ENCODE measurements at regions not wholly inside any gene's neighbourhood (a gene's known extent, or its start where the extent isn't known, plus 50 kb on each side); places are given as distances from the start of the nearest gene placed in this dataset.
"Not testable (repeated sequence)": the region's sequence is repeated elsewhere in the genome, so short reads cannot be mapped to it uniquely, and the experiment has no call there.

DNA sequence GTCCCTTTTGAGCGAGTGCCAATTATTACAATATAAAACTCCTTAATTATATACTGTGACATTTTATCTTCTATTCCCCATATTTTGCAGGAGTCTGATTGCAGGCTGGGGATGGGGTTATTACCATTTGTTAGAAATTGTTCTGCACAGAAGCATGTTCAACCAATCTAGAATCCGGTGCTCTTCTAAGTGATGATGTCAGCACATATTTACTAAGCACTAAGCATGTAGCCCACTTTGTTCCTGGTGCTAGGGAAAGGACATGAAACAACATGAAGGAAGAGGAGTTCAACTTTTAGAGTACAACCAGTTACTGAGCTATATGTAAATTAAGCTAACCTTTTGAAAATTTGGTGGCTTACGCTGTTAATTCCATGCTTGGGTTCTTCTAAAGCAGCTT is 52.8 kb upstream of the IL1RAPL2 start:
- ATAC-seq: no peak
- no peaks in the 10 kb centered on the region for H3K9me3 Mint-ChIP-seq (ENCODE audit: insufficient read depth)
- no peaks in the 10 kb centered on the region for H3K27me3 Mint-ChIP-seq (ENCODE audit: low read depth)
- H3K27ac Mint-ChIP-seq: no peak overlapping the region
- DNase-seq: no peak
- no peaks in the 10 kb centered on the region for H3K36me3 Mint-ChIP-seq (ENCODE audit: low read depth)
- H3K4me3 Mint-ChIP-seq: no peak overlapping the region
- CTCF ChIA-PET: no interaction called here
- no peaks in the 10 kb centered on the region for H3K4me1 Mint-ChIP-seq (ENCODE audit: low read depth)
- POLR2A ChIA-PET: no interaction called here

DNA sequence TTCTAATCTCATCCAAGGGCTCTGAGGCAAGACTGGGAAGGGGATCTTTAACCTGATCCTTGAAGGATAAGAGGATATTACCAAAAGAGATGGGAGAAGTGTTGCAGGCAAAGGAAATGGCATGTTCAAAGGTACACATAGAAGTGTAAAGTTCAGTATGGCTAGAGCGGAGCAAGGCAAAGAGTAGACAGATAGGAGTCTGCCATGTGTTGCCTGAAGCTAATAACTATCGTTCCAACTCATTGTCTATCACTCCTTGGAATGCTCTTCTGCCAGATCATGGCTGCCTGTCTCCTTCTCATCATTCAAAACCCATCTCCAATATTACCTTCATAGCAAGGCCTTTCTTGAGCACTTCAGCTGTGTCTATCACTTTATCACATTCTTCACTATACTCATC is 55.2 kb upstream of the IL1RAPL2 start:
- no peak for DNase-seq
- Mint-ChIP-seq H3K27ac (no peak overlapping the region), H3K36me3 (ENCODE audit: low read depth) (no peaks in the 10 kb centered on the region), H3K4me3 (no peak overlapping the region), H3K27me3 (ENCODE audit: low read depth) (no peaks in the 10 kb centered on the region), H3K9me3 (ENCODE audit: insufficient read depth) (no peaks in the 10 kb centered on the region), H3K4me1 (ENCODE audit: low read depth) (no peaks in the 10 kb centered on the region)
- ATAC-seq: no peak
- ChIA-PET CTCF (interaction anchor here (1.1 kb wide), 1 partner anchor 11 kb away, joined by 3 read pairs; no protein-coding TSS in a partner anchor), POLR2A (no interaction called here)

DNA sequence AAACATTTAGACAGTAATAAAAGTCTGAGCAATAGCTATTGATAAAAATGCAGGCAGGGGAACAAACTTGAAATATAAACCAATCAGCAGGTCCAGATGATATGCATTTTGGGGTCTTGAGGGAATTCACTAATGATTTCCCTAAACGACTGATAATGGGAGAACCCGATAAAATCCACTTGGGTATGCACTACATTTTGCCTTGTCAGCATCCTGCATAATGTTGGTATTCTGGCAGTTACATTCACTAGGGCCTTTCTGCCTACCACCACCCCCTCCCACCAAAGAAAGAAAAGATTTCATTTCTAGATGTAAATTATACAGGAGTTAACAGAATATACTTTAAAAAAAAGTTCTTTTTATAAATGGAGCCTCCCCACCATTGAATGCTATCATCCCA is 63.5 kb upstream of the IL1RAPL2 start:
- H3K36me3 Mint-ChIP-seq (ENCODE audit: low read depth): no peaks in the 10 kb centered on the region
- ChIA-PET POLR2A (no interaction called here), CTCF (no interaction called here)
- no peak overlapping the region for H3K4me3 Mint-ChIP-seq
- no peaks in the 10 kb centered on the region for H3K4me1 Mint-ChIP-seq (ENCODE audit: low read depth)
- H3K27me3 Mint-ChIP-seq (ENCODE audit: low read depth): no peaks in the 10 kb centered on the region
- H3K27ac Mint-ChIP-seq: no peak overlapping the region
- ATAC-seq (no peak), DNase-seq (no peak)
- no peaks in the 10 kb centered on the region for H3K9me3 Mint-ChIP-seq (ENCODE audit: insufficient read depth)

- no peaks in the 10 kb centered on the region for H3K27me3 Mint-ChIP-seq (ENCODE audit: low read depth)
- no peaks in the 10 kb centered on the region for H3K4me1 Mint-ChIP-seq (ENCODE audit: low read depth)
- no peaks in the 10 kb centered on the region for H3K9me3 Mint-ChIP-seq (ENCODE audit: insufficient read depth)
- ChIA-PET CTCF (no interaction called here), POLR2A (no interaction called here)
- no peak overlapping the region for H3K27ac Mint-ChIP-seq
- no peak overlapping the region for H3K4me3 Mint-ChIP-seq
- ATAC-seq (no peak), DNase-seq (no peak)
- H3K36me3 Mint-ChIP-seq (ENCODE audit: low read depth): no peaks in the 10 kb centered on the region
Measured at GRCh38 chrX:104488811-104489210, 77.2 kb upstream of the IL1RAPL2 start.

- Mint-ChIP-seq H3K9me3 (ENCODE audit: insufficient read depth) (no peaks in the 10 kb centered on the region), H3K27ac (no peak overlapping the region), H3K27me3 (ENCODE audit: low read depth) (no peaks in the 10 kb centered on the region), H3K4me3 (no peak overlapping the region), H3K36me3 (ENCODE audit: low read depth) (no peaks in the 10 kb centered on the region), H3K4me1 (ENCODE audit: low read depth) (no peaks in the 10 kb centered on the region)
- ChIA-PET POLR2A (no interaction called here), CTCF (no interaction called here)
- ATAC-seq (no peak), DNase-seq (no peak)
Measured at GRCh38 chrX:104486691-104487090, 79.3 kb upstream of the IL1RAPL2 start.

DNA sequence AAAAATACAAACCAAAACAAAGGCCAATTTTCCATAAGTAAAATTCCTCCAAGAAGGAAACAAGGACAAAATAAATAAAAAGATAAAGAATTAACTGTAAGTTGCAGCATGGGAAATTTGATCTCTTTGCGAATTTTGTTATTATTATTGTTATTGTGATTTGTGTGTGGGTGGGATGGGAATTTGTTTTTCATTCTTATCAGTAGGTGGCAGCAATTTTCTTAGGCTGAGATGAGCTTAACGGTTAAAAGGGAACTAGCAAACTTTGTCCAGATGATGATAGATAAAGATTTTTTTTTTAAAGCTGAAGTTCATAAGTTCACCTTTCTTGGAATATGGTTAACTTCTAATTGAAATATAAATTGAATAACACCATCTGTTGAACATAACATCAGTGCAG is 83.2 kb upstream of the IL1RAPL2 start:
- H3K4me3 Mint-ChIP-seq: no peak overlapping the region

GRCh38 chrX:104469771-104470170 is 96.2 kb upstream of the IL1RAPL2 start:
- ChIA-PET CTCF (no interaction called here), POLR2A (no interaction called here)
- no peaks in the 10 kb centered on the region for H3K36me3 Mint-ChIP-seq (ENCODE audit: low read depth)

More for the DNA sequence above, 83.2 kb upstream of the IL1RAPL2 start:
- POLR2A ChIA-PET: no interaction called here
- no peaks in the 10 kb centered on the region for H3K4me1 Mint-ChIP-seq (ENCODE audit: low read depth)
- H3K27me3 Mint-ChIP-seq (ENCODE audit: low read depth): no peaks in the 10 kb centered on the region
- no peak for DNase-seq
- H3K9me3 Mint-ChIP-seq (ENCODE audit: insufficient read depth): no peaks in the 10 kb centered on the region
- H3K27ac Mint-ChIP-seq: no peak overlapping the region
- CTCF ChIA-PET: no interaction called here
- no peaks in the 10 kb centered on the region for H3K36me3 Mint-ChIP-seq (ENCODE audit: low read depth)
- ATAC-seq: no peak

GRCh38 chrX:104459796-104460195 is 106.2 kb upstream of the IL1RAPL2 start:
- DNase-seq: no peak
- CTCF ChIA-PET: no interaction called here
- no peaks in the 10 kb centered on the region for H3K36me3 Mint-ChIP-seq (ENCODE audit: low read depth)
- no peak overlapping the region for H3K27ac Mint-ChIP-seq
- ATAC-seq: no peak
- no peaks in the 10 kb centered on the region for H3K27me3 Mint-ChIP-seq (ENCODE audit: low read depth)
- no peaks in the 10 kb centered on the region for H3K4me1 Mint-ChIP-seq (ENCODE audit: low read depth)
- POLR2A ChIA-PET: no interaction called here
- no peak overlapping the region for H3K4me3 Mint-ChIP-seq
- no peaks in the 10 kb centered on the region for H3K9me3 Mint-ChIP-seq (ENCODE audit: insufficient read depth)

More at GRCh38 chrX:104469771-104470170, 96.2 kb upstream of the IL1RAPL2 start:
- Mint-ChIP-seq H3K9me3 (ENCODE audit: insufficient read depth) (no peaks in the 10 kb centered on the region), H3K27ac (no peak overlapping the region), H3K27me3 (ENCODE audit: low read depth) (no peaks in the 10 kb centered on the region), H3K4me1 (ENCODE audit: low read depth) (no peaks in the 10 kb centered on the region), H3K4me3 (no peak overlapping the region)
- DNase-seq (no peak), ATAC-seq (no peak)

- not testable (repeated sequence) for H3K4me3 Mint-ChIP-seq
Measured at GRCh38 chrX:104457130-104457529, 108.9 kb upstream of the IL1RAPL2 start.

DNA sequence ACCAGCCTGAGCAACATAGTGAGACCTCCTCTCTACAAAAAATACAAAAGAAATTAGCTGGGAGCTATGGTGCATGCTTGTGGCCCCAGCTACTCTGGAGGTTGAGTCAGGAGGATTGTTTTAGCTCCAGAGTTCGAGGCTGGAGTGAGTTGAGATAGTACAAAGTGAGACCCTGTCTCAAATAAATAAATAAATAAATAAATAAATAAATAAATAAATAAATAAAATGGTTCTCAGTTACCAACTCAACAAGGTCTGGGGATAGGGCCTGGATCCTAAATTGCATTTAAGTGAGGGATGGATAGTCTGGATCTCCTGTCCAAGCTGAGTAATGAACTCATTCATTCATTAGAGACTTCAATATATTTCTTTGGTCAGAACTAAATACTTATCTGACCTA is 115.7 kb upstream of the IL1RAPL2 start:
- Mint-ChIP-seq H3K9me3 (ENCODE audit: insufficient read depth) (no peaks in the 10 kb centered on the region), H3K4me1 (ENCODE audit: low read depth) (no peaks in the 10 kb centered on the region), H3K4me3 (no peak overlapping the region), H3K36me3 (ENCODE audit: low read depth) (no peaks in the 10 kb centered on the region), H3K27ac (no peak overlapping the region), H3K27me3 (ENCODE audit: low read depth) (no peaks in the 10 kb centered on the region)
- no peak for ATAC-seq
- DNase-seq: no peak
- ChIA-PET POLR2A (no interaction called here), CTCF (no interaction called here)

More at GRCh38 chrX:104457130-104457529, 108.9 kb upstream of the IL1RAPL2 start:
- ATAC-seq; CTCF ChIA-PET; POLR2A ChIA-PET; H3K27ac Mint-ChIP-seq; H3K27me3 Mint-ChIP-seq (ENCODE audit: low read depth); DNase-seq; H3K4me1 Mint-ChIP-seq (ENCODE audit: low read depth); H3K9me3 Mint-ChIP-seq (ENCODE audit: insufficient read depth); H3K36me3 Mint-ChIP-seq (ENCODE audit: low read depth): not testable (repeated sequence)

DNA sequence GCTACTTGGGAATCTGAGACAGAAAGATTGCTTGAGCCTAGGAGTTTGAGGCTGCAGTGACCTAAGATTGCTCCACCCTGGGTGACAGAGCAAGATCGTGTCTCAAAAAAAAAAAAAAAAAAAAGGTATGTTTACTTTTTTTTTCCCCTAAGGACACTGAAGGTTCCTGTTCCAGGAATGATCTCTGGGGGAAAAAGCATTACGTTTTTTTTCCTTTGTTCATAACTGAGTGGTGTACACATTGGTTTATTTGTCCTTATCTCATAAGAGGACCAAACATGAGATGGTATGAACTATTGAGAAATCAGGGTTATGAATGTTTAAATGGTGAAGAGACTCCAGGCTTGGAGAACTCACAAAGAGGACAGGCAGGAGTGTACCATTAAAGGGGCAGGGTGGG is 120.4 kb upstream of the IL1RAPL2 start:
- no peak for DNase-seq
- ATAC-seq: no peak
- Mint-ChIP-seq H3K27me3 (ENCODE audit: low read depth) (no peaks in the 10 kb centered on the region), H3K4me3 (no peak overlapping the region), H3K9me3 (ENCODE audit: insufficient read depth) (no peaks in the 10 kb centered on the region), H3K36me3 (ENCODE audit: low read depth) (no peaks in the 10 kb centered on the region), H3K4me1 (ENCODE audit: low read depth) (no peaks in the 10 kb centered on the region), H3K27ac (no peak overlapping the region)
- ChIA-PET CTCF (no interaction called here), POLR2A (no interaction called here)

- no peaks in the 10 kb centered on the region for H3K36me3 Mint-ChIP-seq (ENCODE audit: low read depth)
- CTCF ChIA-PET: no interaction called here
- no peak overlapping the region for H3K27ac Mint-ChIP-seq
- POLR2A ChIA-PET: no interaction called here
- H3K9me3 Mint-ChIP-seq (ENCODE audit: insufficient read depth): no peaks in the 10 kb centered on the region
- no peaks in the 10 kb centered on the region for H3K27me3 Mint-ChIP-seq (ENCODE audit: low read depth)
- DNase-seq (no peak), ATAC-seq (no peak)
- H3K4me1 Mint-ChIP-seq (ENCODE audit: low read depth): no peaks in the 10 kb centered on the region
- H3K4me3 Mint-ChIP-seq: no peak overlapping the region
Measured at GRCh38 chrX:104435249-104435648, 130.8 kb upstream of the IL1RAPL2 start.

- Mint-ChIP-seq H3K9me3 (ENCODE audit: insufficient read depth) (no peaks in the 10 kb centered on the region), H3K27ac (no peak overlapping the region), H3K27me3 (ENCODE audit: low read depth) (no peaks in the 10 kb centered on the region), H3K36me3 (ENCODE audit: low read depth) (no peaks in the 10 kb centered on the region), H3K4me3 (no peak overlapping the region), H3K4me1 (ENCODE audit: low read depth) (no peaks in the 10 kb centered on the region)
- ATAC-seq (no peak), DNase-seq (no peak)
- ChIA-PET CTCF (no interaction called here), POLR2A (no interaction called here)
Measured at GRCh38 chrX:104432321-104432720, 133.7 kb upstream of the IL1RAPL2 start.

Data from activated CD8-positive, alpha-beta T cell treated with anti-CD3 and anti-CD28 coated beads, Interleukin-2, amount 10 ng/mL, durations not matched to agents 7 days and 5 days (primary cell).